ENCODE measurements at regions not wholly inside any gene's neighbourhood (a gene's known extent, or its start where the extent isn't known, plus 50 kb on each side); places are given as distances from the start of the nearest gene placed in this dataset.
"Not testable (repeated sequence)": the region's sequence is repeated elsewhere in the genome, so short reads cannot be mapped to it uniquely, and the experiment has no call there.

GRCh38 chr12:59345406-59345805, 250.4 kb upstream of the SLC16A7 start:
- no peak for ATAC-seq
- intact Hi-C loops (cut with DNase I), result no loop called here
- 51 to 59% methylated on average over 4 of the region's 4 CpGs for WGBS, 2 donors

GRCh38 chr12:59344224-59344623, 251.6 kb upstream of the SLC16A7 start:
- Histone ChIP-seq H3K27me3 (no peaks in the 10 kb centered on the region), H3K9me3 (no peaks in the 10 kb centered on the region), H3K27ac (no peak overlapping the region), H3K36me3 (replicated peaks in 1 of 2; ENCODE audit: insufficient read depth in 1 of 2, low read depth in 2 of 2) (no peaks in the 10 kb centered on the region), H3K4me1 (no peaks in the 10 kb centered on the region), H3K4me3 (no peak overlapping the region)
- no peak for DNase-seq
- intact Hi-C loops (cut with DNase I), result no loop called here
- WGBS, 2 donors, result 0 to 50% methylated on average over 1 of the region's 1 CpG
- ATAC-seq, result no peak
- no peak for TF ChIP-seq POLR2A (IDR thresholded peaks at IDR 0.05)
- TF ChIP-seq CTCF (IDR thresholded peaks at IDR 0.05), result no peak

More at GRCh38 chr12:59345406-59345805, 250.4 kb upstream of the SLC16A7 start:
- Histone ChIP-seq H3K36me3 (replicated peaks in 1 of 2; ENCODE audit: insufficient read depth in 1 of 2, low read depth in 2 of 2) (no peaks in the 10 kb centered on the region), H3K4me3 (no peak overlapping the region), H3K27ac (no peak overlapping the region), H3K27me3 (no peaks in the 10 kb centered on the region), H3K4me1 (no peaks in the 10 kb centered on the region), H3K9me3 (no peaks in the 10 kb centered on the region)
- TF ChIP-seq CTCF (IDR thresholded peaks at IDR 0.05) (no peak), POLR2A (IDR thresholded peaks at IDR 0.05) (no peak)
- DNase-seq, result no peak

GRCh38 chr12:59329462-59329861, 266.4 kb upstream of the SLC16A7 start:
- Histone ChIP-seq H3K27ac (no peak overlapping the region), H3K27me3 (no peaks in the 10 kb centered on the region), H3K4me3 (no peak overlapping the region), H3K4me1 (no peaks in the 10 kb centered on the region), H3K9me3 (no peaks in the 10 kb centered on the region), H3K36me3 (replicated peaks in 1 of 2; ENCODE audit: insufficient read depth in 1 of 2, low read depth in 2 of 2) (no peaks in the 10 kb centered on the region)
- 48 to 51% methylated on average over 2 of the region's 2 CpGs for WGBS, 2 donors
- intact Hi-C loops (cut with DNase I), result no loop called here
- TF ChIP-seq POLR2A (IDR thresholded peaks at IDR 0.05), result no peak
- DNase-seq (no peak), ATAC-seq (no peak)

- H3K36me3 ChIP-seq (replicated peaks in 1 of 2; ENCODE audit: insufficient read depth in 1 of 2, low read depth in 2 of 2); intact Hi-C loops (cut with DNase I); H3K27me3 ChIP-seq; H3K4me3 ChIP-seq; H3K27ac ChIP-seq; DNase-seq; H3K4me1 ChIP-seq; ATAC-seq; H3K9me3 ChIP-seq: not testable (repeated sequence)
- 82 to 83% methylated on average over 15 of the region's 15 CpGs for WGBS, 2 donors
Measured at GRCh38 chr12:59328395-59329075, 267.3 kb upstream of the SLC16A7 start.

GRCh38 chr12:59326457-59326856, 269.4 kb upstream of the SLC16A7 start:
- H3K27ac ChIP-seq; H3K4me1 ChIP-seq; ATAC-seq; H3K27me3 ChIP-seq; H3K9me3 ChIP-seq; DNase-seq; intact Hi-C loops (cut with DNase I); H3K4me3 ChIP-seq; H3K36me3 ChIP-seq (replicated peaks in 1 of 2; ENCODE audit: insufficient read depth in 1 of 2, low read depth in 2 of 2): not testable (repeated sequence)
- WGBS, 2 donors, result 84 to 85% methylated on average over 12 of the region's 12 CpGs

GRCh38 chr12:59322473-59322872, 273.4 kb upstream of the SLC16A7 start:
- DNase-seq, result peak in 3 of 4 donors; percentile 8 to 44 (median 24)
- intact Hi-C loops (cut with DNase I), result no loop called here

More at GRCh38 chr12:59322473-59322872, 273.4 kb upstream of the SLC16A7 start:
- H3K9me3 ChIP-seq, result no peaks in the 10 kb centered on the region
- H3K27ac ChIP-seq, result no peak overlapping the region
- TF ChIP-seq POLR2A (IDR thresholded peaks at IDR 0.05) (no peak), CTCF (IDR thresholded peaks at IDR 0.05) (no peak)
- WGBS, 2 donors, result 69 to 92% methylated on average over 2 of the region's 2 CpGs
- no peaks in the 10 kb centered on the region for H3K27me3 ChIP-seq
- H3K4me3 ChIP-seq, result no peak overlapping the region
- no peaks in the 10 kb centered on the region for H3K4me1 ChIP-seq
- no peak for ATAC-seq
- H3K36me3 ChIP-seq (replicated peaks in 1 of 2; ENCODE audit: insufficient read depth in 1 of 2, low read depth in 2 of 2), result no peaks in the 10 kb centered on the region
